HG02763 (cell line): ENCODE measurements at regions not wholly inside any gene's neighbourhood (a gene's known extent, or its start where the extent isn't known, plus 50 kb on each side); places are given as distances from the start of the nearest gene placed in this dataset.
"Not testable (repeated sequence)": the region's sequence is repeated elsewhere in the genome, so short reads cannot be mapped to it uniquely, and the experiment has no call there.

Experiments
- ATAC-seq: cut with Tn5 transposase; IDR thresholded peaks from one replicate; pipeline ENCODE4 v1.9.1; 2021; ENCODE audit warnings: mild to moderate bottlenecking, moderate library complexity; ENCODE audit not compliant: unreplicated experiment

DNA sequence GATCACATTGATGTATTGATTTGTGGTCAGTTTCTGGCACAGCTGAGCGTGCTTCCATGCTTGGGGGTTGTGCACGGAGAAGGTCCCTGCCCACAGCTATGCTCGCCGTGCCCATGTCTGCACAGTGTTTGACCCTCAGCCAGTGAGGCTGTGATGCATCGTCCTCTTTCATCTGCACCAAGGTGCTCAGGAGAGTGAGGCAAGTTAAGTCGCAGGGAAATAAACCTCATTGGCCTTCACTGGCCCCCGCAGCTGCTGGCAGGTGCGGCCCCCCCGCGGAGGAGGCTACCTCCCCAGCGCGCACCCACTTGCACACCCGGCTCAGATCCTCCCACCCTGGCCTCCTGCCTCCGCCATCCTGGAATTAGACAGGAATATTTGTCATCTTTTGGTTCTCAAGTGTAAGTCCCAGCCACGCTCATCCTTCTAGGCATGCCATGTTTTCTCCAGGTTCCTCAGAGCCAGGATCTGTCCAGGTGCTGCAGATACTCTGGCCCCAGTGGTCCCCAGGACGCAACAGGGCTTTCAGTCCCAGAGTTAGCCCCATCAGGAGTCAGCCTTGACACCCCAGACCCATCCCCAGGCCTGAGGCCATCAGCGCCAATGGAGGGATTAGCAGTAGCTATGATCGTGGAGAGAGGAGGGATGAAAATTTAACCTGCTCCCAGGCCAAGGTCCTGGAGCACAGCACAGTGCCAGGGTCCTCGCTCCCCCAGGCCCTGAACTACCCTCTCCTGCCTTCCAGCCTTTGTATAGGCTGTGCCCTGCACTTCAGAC is 93.7 kb downstream of the OAT start:
- no peak for ATAC-seq

DNA sequence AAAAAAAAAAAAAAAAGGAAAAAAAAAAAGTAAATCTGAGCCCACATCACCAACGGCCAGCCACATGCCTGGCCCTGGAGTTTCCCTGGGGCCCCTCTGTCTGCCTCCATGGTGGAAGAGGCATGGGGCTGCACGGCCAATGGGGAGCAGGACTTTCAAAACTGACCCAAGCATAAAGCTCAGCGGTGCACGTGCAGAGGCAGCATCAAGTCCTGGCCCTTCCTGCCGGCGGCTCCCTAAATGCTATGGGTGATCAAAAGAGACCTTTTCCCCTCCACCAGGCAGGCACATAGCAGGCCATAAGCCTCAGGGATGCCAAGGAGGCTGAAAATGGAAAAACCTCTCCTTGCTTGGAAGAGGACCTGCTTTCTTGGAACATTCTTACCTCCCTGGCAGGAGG is 94.3 kb downstream of the OAT start:
- no peak for ATAC-seq

DNA sequence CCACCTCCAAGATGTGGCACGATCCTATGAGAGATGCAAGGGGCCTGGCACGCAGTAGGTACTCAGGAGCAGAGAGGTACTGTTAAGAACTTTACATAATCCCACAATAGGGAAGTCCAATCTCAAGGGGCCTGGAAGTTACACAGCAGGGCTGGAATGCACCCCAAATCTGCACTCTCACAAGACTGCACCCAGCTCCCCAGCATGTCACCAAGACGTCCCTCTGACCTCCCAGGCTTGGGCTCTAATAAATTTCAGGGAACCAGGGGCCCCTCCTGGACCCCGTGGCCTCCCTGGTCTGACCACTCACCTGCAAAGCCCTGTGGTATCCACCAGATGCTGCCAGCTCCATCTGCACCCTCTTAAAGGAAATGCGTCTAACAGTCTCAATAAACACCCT is 94.9 kb downstream of the OAT start:
- ATAC-seq, result no peak

DNA sequence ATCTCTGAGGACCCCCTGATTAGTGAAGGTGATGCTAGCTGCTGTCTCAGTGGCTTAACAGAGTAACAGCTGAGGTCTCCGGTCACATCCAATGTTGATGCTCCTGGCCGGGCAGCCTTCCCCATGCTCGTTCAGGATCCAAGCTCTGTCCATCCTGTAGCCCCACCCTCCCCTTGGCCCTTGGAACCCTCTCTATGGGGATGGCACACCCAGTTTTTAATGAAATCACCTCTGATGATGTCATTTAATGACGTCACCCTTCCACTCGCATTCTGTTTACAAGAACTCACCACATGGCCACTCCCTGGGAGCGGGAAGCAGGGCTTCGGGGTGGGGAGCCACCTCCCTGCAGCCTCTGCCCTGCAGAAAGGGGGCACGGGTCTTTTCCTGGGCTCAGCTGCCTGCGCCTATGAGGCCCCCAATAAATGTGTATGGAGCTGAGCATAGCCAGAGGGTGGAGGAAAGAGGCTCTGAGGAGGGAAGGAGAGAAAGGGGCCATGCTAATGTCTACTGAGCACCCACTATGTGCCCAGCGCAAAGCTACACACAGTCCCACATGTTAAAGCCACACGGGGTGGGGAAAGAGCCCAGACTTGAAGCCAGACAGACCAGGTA is 95.5 kb downstream of the OAT start:
- ATAC-seq, result no peak

DNA sequence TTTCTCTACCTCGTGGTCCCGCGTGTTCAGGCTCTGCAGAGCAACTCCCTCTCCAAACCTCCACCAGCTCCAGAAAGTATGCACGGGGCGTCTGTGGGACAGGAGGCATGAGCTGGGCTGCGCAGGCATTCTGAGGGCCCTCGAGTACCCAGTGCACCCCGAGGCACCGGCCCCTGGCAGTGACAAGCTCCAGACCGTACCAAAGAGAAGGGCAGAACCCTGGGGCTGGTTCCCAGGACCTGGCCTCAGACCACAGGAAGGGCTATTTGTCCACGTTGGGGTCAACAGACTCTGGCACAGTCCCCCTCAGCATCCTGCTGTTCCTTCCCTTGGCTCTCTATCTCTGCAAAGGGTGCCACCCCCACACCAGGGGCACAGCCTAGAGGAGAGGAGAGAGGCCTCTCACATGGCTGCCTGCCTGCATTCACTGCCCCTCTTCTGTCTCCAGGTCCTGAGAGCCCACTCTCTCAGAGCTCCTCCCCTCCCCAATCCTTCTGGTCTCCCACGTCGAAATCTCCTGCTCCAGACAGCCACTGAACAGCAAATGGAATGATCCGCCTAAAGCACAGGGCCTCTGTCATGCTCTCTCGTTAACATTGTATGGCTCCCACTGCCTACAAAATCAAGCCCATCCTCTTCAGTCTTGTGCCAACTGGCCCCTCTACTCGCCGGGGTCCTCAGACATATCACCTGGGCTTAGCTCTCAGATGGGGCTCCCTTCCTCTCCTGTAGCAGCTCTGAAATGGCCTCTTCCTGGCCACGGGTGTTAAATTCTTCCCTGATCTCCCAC is 96.3 kb downstream of the OAT start:
- no peak for ATAC-seq

DNA sequence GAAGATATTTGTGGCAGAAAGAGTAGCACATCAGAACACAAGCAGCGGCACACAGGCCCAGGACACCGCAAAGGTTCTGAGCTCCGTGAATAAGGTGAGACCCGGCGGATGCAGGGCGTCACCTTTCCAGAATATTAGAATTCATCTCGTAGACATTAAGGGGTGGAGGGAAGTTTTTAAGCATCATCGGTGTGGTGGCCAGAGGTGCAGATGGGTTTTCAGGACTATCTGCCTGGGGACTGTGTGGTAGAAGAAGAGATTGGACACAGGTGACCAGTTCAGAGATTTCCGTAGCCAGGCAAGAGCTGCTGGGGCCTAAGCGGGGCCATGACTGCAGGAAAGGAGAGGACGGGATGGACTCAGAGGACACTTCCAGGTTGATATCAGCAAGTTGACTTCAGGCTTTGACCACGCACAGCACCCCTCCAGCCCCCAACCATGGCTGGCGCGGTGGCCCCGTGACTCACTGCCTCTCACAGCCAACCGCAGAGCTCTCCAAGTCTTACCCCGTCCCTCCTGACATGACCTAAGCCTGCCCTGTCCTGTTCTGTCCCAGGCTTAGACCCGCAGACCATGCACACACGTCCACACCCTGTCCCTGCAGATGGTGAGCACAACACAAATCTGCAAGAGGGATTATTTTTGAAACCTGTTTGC is 97.2 kb downstream of the OAT start:
- no peak for ATAC-seq

DNA sequence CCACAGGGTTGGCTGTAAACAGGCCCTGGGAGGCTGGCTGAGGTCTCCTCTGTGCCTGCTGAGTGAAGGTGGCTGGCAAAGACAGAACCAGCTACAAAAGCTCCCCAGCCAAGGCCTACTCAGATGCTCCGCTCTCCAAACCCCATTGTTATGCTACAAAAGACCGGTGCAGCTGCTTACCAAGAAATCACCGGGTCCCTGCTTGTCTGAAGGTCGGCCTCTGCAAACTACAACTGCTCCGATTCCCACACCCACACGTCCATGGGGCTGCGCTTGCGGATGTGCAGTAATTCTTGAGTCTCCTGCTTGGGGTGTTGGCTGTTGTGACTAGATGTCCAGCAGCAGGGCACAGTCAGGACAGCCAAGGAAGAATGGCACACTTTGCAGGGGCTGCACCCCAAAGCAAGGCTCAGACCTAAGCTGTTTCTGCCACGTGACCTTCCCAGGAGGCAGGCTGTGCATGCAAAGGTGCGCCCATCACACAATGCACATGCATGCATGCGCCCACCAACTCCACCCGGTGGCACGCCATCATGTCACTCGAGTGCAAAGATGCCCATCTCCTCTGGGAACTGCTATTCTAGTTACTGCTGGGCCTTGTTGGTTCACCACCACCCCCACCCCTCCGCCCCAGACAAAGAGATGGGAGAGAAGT is 97.8 kb downstream of the OAT start:
- no peak for ATAC-seq

DNA sequence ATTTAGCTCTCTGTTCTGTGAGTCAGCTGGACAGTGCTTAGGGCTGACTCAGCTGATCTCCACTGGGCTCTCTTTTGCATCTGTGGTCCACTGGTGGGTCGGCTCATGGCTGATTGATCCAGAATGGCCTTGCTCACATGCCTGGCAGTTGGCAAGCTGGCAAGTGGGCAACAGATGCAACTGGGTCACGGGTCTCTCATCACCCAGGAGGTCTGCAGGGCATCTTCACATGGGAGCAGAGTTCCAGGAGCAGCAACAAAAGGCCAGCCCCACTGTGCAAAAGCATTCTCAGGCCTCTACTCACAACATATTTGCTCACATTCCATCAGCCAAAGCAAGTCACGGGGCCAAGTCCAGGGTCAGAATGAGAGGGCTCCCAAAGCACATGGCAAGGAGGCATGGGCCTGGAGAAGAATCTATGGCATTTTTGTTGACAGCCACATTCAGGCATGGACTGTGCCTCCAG is 98.8 kb downstream of the OAT start:
- no peak for ATAC-seq

DNA sequence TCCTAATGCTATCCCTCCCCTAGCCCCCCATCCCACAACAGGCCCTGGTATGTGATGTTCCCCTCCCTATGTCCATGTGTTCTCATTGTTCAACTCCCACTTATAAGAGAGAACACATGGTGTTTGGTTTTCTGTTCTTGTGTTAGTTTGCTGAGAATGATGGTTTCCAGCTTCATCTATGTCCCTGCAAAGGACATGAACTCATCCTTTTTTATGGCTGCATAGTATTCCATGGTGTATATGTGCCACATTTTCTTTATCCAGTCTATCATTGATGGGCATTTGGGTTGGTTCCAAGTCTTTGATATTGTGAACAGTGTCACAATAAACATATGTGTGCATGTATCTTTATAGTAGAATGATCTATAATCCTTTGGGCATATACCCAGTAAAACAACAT is 99.2 kb downstream of the OAT start:
- ATAC-seq, result not testable (repeated sequence)

DNA sequence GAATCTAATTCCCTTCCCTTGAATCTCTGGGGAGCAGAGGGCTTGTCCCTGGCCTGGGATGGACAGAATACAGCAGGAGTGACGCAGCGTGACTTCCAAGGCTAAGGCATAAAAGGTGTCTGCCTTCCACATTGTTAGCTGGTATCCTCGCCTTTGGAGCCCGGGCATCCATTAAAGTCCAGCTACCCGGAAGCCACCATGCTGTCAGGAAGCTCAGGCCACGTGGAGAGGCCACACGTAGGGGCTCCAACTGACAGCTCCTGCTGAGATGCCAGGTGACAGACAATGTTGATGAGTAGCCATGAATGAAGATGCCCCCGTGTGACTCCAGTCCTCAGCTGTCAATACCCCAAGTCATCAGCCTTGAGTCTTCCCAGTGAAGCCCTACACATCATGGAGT is 99.9 kb downstream of the OAT start:
- no peak for ATAC-seq

DNA sequence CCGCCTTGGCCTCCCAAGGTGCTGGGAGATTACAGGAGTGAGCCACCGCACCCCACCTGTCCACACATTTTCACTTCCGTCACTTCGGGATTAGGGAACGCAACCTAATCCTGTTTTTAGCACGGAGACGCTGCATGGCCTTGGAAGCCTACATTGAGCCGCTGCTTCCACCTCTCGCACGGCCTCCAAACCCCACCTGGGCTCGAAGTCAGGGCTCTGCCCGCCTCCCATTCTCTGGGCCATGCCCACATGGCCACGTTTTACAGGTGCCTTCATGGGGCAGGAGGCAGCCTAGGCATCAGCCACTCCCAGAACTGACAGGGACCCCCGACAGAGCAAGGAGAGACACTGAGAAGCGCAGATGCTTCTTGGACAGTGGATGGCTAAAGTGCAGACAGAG is 100.6 kb downstream of the OAT start:
- no peak for ATAC-seq

DNA sequence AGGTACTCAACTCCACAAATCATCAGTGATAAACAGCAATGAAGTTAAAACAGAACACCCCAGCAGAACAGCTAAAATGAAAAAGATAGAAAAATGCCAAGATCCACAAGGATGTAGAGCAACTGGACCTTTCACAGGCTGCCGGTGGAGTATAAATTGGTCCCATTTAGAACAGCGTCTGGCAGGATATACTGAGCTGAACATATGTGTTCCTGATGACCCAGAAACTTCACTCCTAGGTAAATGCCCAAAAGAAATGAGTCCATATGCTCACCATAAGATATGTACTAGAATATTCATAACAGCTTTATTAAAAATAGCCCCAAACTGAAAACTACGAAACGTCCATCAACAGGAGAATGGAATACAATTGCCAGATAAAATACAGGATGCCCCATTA is 102.4 kb downstream of the OAT start:
- no peak for ATAC-seq

DNA sequence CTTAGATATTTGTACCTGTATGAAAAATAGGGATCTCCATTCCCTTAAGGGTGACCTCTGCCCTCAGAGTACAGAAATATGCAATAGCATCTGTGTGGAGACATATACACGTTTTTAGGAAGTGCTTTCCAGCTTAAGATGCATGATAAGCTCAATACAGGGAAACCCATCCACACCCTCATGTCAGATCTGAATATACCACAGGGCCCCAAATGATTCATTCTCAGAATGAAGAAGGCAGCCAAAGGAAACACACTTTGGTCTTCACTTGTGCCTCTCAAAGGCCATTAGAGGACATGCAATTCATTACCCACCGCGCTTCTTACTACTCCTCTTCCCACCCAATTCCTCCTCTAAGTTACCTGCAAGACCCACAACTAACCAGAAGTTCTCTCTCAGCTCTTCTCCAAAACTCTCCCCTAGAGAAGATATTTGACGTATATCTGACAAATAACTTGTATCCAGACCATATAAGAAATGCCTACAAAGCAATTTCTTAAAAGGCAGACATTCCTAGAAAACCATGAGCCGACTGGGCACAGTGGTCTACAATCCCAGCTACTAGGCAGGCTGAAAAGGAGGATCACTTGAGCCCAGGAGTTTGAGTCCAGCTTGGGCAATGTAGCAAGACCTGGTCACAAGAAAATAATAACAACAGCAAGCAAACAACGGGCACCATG is 103.0 kb downstream of the OAT start:
- ATAC-seq, result no peak

DNA sequence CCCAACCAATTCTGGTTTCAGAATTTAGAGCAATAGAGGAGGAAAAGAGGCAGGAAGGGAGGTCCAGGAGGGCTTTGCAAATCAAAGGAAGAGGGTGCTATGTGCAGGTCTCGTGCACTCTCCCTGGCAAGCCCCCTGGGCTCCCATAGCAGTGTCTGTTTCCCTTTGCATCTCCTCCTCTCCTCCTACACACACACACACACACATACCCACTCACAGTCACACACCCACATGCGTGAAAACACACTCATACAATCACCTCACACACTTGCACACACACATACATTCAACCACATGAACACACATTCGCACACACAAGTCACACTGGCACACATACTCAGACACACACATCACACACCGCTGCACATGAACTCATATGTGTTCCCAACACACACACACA is 105.3 kb downstream of the OAT start:
- no peak for ATAC-seq

DNA sequence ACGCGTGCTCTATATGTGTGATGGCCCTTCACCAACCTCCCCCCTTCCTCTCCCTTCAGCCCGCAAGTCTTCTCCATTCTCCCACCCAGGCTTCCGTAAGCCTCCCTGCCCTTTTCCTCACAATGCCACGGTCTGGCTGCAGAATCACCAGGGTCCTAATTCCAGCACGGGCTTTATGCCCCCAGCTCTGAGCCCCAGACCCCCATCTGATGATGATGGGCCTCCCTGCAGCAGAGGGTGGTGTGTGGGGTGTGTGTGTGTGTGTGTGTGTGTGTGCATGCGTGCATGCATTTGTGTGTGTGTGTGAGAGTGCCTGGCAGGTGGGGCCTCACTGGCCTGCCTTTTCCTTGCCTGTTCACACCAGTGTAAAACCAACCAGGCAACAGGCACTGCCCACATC is 109.9 kb downstream of the OAT start:
- no peak for ATAC-seq

DNA sequence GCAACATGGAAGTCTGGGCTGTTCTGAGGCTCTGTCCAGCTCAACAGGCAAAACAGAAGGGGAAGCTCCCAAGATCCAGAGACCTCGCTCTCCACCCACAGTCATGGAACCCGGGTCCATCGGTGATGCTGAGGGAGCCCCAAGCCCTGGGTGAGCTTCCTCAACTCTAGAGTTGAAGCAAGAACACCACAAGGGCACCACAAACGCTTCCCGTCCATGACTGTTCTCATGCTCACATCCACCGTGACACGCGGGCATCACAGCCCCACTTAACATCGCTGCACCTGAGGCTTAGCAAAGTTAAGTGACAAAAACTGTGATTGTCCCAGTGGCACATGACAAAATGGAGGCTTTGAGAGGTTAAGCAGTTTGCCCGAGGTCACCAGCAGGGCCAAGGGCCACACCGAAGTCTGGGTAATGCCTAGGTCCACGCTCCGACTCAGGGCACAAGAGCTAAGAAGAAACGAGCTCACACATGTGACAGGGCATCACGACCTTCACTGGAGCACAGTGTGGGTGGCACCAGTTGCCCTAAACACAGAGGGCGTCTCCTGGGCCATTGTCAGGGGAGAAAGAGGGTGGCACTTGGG is 110.6 kb downstream of the OAT start:
- no peak for ATAC-seq

DNA sequence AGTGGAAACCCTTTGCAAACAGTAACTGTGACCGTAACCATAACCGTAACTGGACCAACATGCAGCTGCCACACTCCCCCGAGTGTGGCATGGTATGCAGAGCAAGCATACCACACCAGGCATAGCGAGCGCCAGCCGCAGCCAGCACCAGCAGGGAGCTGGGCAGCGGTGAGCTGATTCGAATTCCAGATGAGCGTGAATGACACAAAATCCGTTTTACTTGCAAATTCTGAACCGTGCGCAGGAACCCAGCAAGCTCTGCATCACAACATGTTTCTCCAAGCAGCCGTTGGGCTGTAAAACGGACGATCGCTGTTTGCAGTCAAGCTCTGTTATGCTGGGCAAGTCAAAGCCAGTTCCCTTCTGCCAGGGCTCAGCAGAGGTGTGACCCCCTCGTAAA is 111.1 kb downstream of the OAT start:
- ATAC-seq, result no peak

DNA sequence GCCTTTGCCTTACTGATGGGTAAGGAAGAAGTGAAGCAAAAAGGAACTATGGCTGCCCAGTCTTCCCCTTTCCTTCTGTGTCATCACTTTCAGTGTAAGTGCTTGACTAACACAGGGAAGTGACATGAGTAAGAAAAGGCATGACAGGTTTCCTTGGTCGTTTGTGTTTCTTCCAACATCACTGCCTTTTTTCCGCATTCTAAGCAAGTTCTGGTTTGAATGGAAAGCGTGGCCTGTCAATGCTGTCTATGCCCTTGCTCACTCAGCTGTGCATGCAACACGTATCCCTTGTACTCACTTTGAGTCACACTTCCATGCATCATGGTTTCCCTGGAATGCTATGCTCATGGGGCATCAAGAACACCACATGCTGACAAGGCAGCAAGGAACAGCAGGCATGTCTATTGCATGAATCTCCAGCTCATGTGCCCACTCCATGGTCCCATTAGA is 111.8 kb downstream of the OAT start:
- no peak for ATAC-seq

DNA sequence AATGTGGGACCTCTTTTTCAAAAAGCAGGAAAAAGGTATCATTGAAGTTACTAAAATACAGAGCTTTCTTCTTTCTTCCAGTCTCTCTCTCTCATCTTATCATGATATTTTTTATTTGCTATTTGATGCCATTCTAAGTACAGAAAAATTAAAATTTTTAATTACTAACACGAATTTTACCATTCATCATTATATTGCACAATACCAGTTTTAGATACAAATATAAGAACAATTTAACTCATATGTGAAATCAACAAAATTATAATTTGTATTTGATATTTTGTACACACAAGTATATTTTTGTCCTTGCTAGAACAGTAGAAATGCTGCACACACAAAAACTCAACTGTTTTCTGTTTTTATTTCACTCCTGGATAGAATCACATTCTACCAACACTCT is 112.2 kb downstream of the OAT start:
- no peak for ATAC-seq

DNA sequence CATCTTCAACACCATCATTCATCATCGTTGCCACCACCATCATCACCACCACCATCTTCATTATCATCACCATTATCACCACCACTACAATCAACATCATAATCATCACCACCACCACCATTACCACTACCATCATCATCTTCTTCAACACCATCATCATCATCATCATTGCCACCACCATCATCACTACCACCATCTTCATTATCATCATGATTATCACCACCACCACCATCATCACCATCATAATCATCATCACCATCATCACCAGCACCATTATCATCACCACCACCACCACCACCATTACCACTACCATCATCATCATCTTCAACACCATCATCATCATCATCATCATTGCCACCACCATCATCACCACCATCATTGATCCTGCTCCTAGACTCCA is 112.7 kb downstream of the OAT start:
- no peak for ATAC-seq
